Astrocyte (in vitro differentiated cells and primary cell): ENCODE measurements at regions not wholly inside any gene's neighbourhood (a gene's known extent, or its start where the extent isn't known, plus 50 kb on each side); places are given as distances from the start of the nearest gene placed in this dataset.

ENCODE experiments used
- DNase-seq: peaks from one replicate; pipeline ENCODE4 v3.0.0-alpha.2; 2010; ENCODE audit warnings: low read depth
- FAIRE-seq: peaks from 2 replicates; lab custom pipeline; 2011; peaks lifted over from hg19 to GRCh38; lab: Jason Lieb, UNC
- H2AFZ ChIP-seq: 2 replicates; pipeline ENCODE4 v1.6.0; 2012; ENCODE audit warnings: low read depth, low read length, inconsistent platforms
- H3K27ac ChIP-seq: 2 replicates; pipeline ENCODE4 v1.5.1; 2011; ENCODE audit warnings: low read depth, low read length, inconsistent platforms
- H3K27me3 ChIP-seq: 2 replicates; pipeline ENCODE4 v1.6.0; 2011; ENCODE audit warnings: low read length, inconsistent platforms; ENCODE audit not compliant: insufficient read depth
- H3K36me3 ChIP-seq: 2 replicates; pipeline ENCODE4 v1.5.1; 2011; ENCODE audit warnings: low read length, inconsistent platforms; ENCODE audit not compliant: insufficient read depth
- H3K4me1 ChIP-seq: 2 replicates; pipeline ENCODE4 v1.5.1; 2011; ENCODE audit warnings: low read length, inconsistent platforms; ENCODE audit not compliant: insufficient read depth
- H3K4me2 ChIP-seq: 2 replicates; pipeline ENCODE4 v1.6.0; 2012; ENCODE audit warnings: low read length, inconsistent platforms
- H3K4me3 ChIP-seq: 2 replicates; pipeline ENCODE4 v1.5.1; 2011; ENCODE audit warnings: low read depth, mild to moderate bottlenecking, low read length, inconsistent platforms; ENCODE audit not compliant: insufficient read depth
- H3K79me2 ChIP-seq: 2 replicates; pipeline ENCODE4 v1.6.0; 2012; ENCODE audit warnings: mild to moderate bottlenecking, low read length, inconsistent platforms; ENCODE audit not compliant: insufficient read depth
- H3K9ac ChIP-seq: 2 replicates; pipeline ENCODE4 v1.6.0; 2012; ENCODE audit warnings: mild to moderate bottlenecking, low read length, inconsistent platforms
- H3K9me3 ChIP-seq: 2 replicates; pipeline ENCODE4 v1.5.1; 2012; ENCODE audit warnings: low read depth, mild to moderate bottlenecking, low read length, inconsistent platforms; ENCODE audit not compliant: insufficient read depth
- H4K20me1 ChIP-seq: 2 replicates; pipeline ENCODE4 v1.6.0; 2012; ENCODE audit warnings: low read length, inconsistent platforms; ENCODE audit not compliant: insufficient read depth
- H3K27ac Mint-ChIP-seq: one replicate; pipeline ENCODE4 v1.8.0; 2021; ENCODE audit warnings: mild to moderate bottlenecking, mixed read lengths; ENCODE audit not compliant: unreplicated experiment
- H3K27me3 Mint-ChIP-seq: one replicate; pipeline ENCODE4 v1.8.0; 2021; ENCODE audit warnings: low read depth, mixed read lengths; ENCODE audit not compliant: unreplicated experiment
- H3K36me3 Mint-ChIP-seq: one replicate; pipeline ENCODE4 v1.8.0; 2021; ENCODE audit warnings: low read depth, mixed read lengths; ENCODE audit not compliant: unreplicated experiment
- H3K4me1 Mint-ChIP-seq: one replicate; pipeline ENCODE4 v1.8.0; 2021; ENCODE audit warnings: low read depth, mixed read lengths; ENCODE audit not compliant: unreplicated experiment
- H3K4me3 Mint-ChIP-seq: one replicate; pipeline ENCODE4 v1.8.0; 2021; ENCODE audit warnings: mild to moderate bottlenecking, moderate library complexity, mixed read lengths; ENCODE audit not compliant: unreplicated experiment
- H3K9me3 Mint-ChIP-seq: one replicate; pipeline ENCODE4 v1.8.0; 2021; ENCODE audit warnings: mild to moderate bottlenecking, mixed read lengths; ENCODE audit not compliant: unreplicated experiment
- CTCF ChIP-seq: IDR thresholded peaks from 2 replicates; pipeline ENCODE4 v1.5.1; 2011; ENCODE audit warnings: low read depth, mild to moderate bottlenecking, inconsistent platforms, low read length, moderate library complexity; ENCODE audit not compliant: insufficient read depth
- EZH2 ChIP-seq: IDR thresholded peaks from 2 replicates; pipeline ENCODE4 v1.6.1; 2012; ENCODE audit warnings: mild to moderate bottlenecking, low read length, inconsistent platforms; ENCODE audit not compliant: insufficient read depth

- Histone ChIP-seq H3K4me1 (no peaks in the 10 kb centered on the region), H3K27ac (no peak overlapping the region), H3K4me2 (no peak overlapping the region), H2AFZ (no peak overlapping the region), H4K20me1 (no peaks in the 10 kb centered on the region), H3K36me3 (no peaks in the 10 kb centered on the region), H3K4me3 (no peak overlapping the region), H3K9ac (no peak overlapping the region), H3K9me3 (no peaks in the 10 kb centered on the region), H3K27me3 (no peaks in the 10 kb centered on the region), H3K79me2 (no peaks in the 10 kb centered on the region)
- peaks cover 6% of the 10 kb centered on the region for H3K36me3 Mint-ChIP-seq
- DNase-seq (no peak), FAIRE-seq (no peak)
- peaks cover 1% of the 10 kb centered on the region for H3K9me3 Mint-ChIP-seq
- H3K4me3 Mint-ChIP-seq: no peak overlapping the region
- no peak overlapping the region for H3K27ac Mint-ChIP-seq
- no peaks in the 10 kb centered on the region for H3K27me3 Mint-ChIP-seq
- TF ChIP-seq CTCF: no peak
- no peak for TF ChIP-seq EZH2
- H3K4me1 Mint-ChIP-seq: peaks cover 2% of the 10 kb centered on the region
These were observed 91.1 kb downstream of the BUB3 start for GRCh38 chr10:123245264-123245663.

GRCh38 chr10:123249894-123250293 lies 95.7 kb downstream of the BUB3 start:
- H3K9me3 Mint-ChIP-seq: peaks cover 1% of the 10 kb centered on the region
- Histone ChIP-seq H4K20me1 (no peaks in the 10 kb centered on the region), H3K27ac (no peak overlapping the region), H3K4me2 (no peak overlapping the region), H3K79me2 (no peaks in the 10 kb centered on the region), H3K9me3 (peaks cover 6% of the 10 kb centered on the region), H3K27me3 (no peaks in the 10 kb centered on the region), H3K9ac (no peak overlapping the region), H2AFZ (no peak overlapping the region), H3K36me3 (no peaks in the 10 kb centered on the region), H3K4me1 (no peaks in the 10 kb centered on the region), H3K4me3 (no peak overlapping the region)
- H3K4me1 Mint-ChIP-seq: peaks cover 3% of the 10 kb centered on the region
- FAIRE-seq (no peak), DNase-seq (no peak)
- no peak overlapping the region for H3K4me3 Mint-ChIP-seq
- H3K36me3 Mint-ChIP-seq: peaks cover 2% of the 10 kb centered on the region
- TF ChIP-seq EZH2 (no peak), CTCF (no peak)
- no peak overlapping the region for H3K27ac Mint-ChIP-seq
- no peaks in the 10 kb centered on the region for H3K27me3 Mint-ChIP-seq

GRCh38 chr10:123250640-123251039 lies 96.4 kb downstream of the BUB3 start:
- FAIRE-seq (no peak), DNase-seq (no peak)
- H3K36me3 Mint-ChIP-seq: no peaks in the 10 kb centered on the region
- H2AFZ ChIP-seq: no peak overlapping the region
- H3K4me1 ChIP-seq: no peaks in the 10 kb centered on the region
- TF ChIP-seq EZH2: no peak
- no peak for TF ChIP-seq CTCF
- no peaks in the 10 kb centered on the region for H3K27me3 ChIP-seq
- no peaks in the 10 kb centered on the region for H3K27me3 Mint-ChIP-seq
- no peak overlapping the region for H3K4me2 ChIP-seq
- no peak overlapping the region for H3K27ac Mint-ChIP-seq
- no peak overlapping the region for H3K4me3 ChIP-seq
- H4K20me1 ChIP-seq: no peaks in the 10 kb centered on the region
- H3K36me3 ChIP-seq: no peaks in the 10 kb centered on the region
- peaks cover 1% of the 10 kb centered on the region for H3K9me3 Mint-ChIP-seq
- H3K4me3 Mint-ChIP-seq: no peak overlapping the region
- H3K9ac ChIP-seq: no peak overlapping the region
- H3K4me1 Mint-ChIP-seq: peaks cover 3% of the 10 kb centered on the region
- H3K79me2 ChIP-seq: no peaks in the 10 kb centered on the region
- peaks cover 6% of the 10 kb centered on the region for H3K9me3 ChIP-seq
- H3K27ac ChIP-seq: no peak overlapping the region
